Parathyroid adenoma (tissue), 2 donors: ENCODE measurements at regions not wholly inside any gene's neighbourhood (a gene's known extent, or its start where the extent isn't known, plus 50 kb on each side); places are given as distances from the start of the nearest gene placed in this dataset.

ENCODE experiments used
- H2AFZ ChIP-seq: fragments of 300-600 bp; sonication (generic); one replicate; pipeline ENCODE4 v1.7.0; 2017; ENCODE audit warnings: antibody characterized with exemption, mild to moderate bottlenecking
- H3K27ac ChIP-seq: fragments of 300-600 bp; sonication (generic); one replicate; pipeline ENCODE4 v1.7.0; 2017
- H3K27me3 ChIP-seq: fragments of 300-600 bp; sonication (generic); one replicate; pipeline ENCODE4 v1.7.0; 2017; ENCODE audit warnings: low read length; ENCODE audit not compliant: control insufficient read depth, insufficient read depth
- H3K36me3 ChIP-seq: fragments of 300-600 bp; sonication (generic); one replicate; pipeline ENCODE4 v1.7.0; 2017; ENCODE audit warnings: low read length; ENCODE audit not compliant: control insufficient read depth, insufficient read depth
- H3K4me1 ChIP-seq: fragments of 300-600 bp; sonication (generic); one replicate; pipeline ENCODE4 v1.7.0; 2017; ENCODE audit warnings: control low read depth
- H3K4me2 ChIP-seq: fragments of 300-600 bp; sonication (generic); one replicate; pipeline ENCODE4 v1.7.0; 2017; ENCODE audit warnings: low read length
- H3K4me3 ChIP-seq: fragments of 300-600 bp; sonication (generic); one replicate; pipeline ENCODE4 v1.7.0; 2017; ENCODE audit warnings: low read depth, low read length
- H3K79me2 ChIP-seq: fragments of 300-600 bp; sonication (generic); one replicate; pipeline ENCODE4 v1.7.0; 2017; ENCODE audit warnings: control low read depth
- H3K9ac ChIP-seq: fragments of 300-600 bp; sonication (generic); one replicate; pipeline ENCODE4 v1.7.0; 2017; ENCODE audit warnings: mild to moderate bottlenecking
- H3K9me3 ChIP-seq: fragments of 300-600 bp; sonication (generic); one replicate; pipeline ENCODE4 v1.7.0; 2017; ENCODE audit warnings: low read length; ENCODE audit not compliant: control insufficient read depth
- TF ChIP-seq, protein P1 (sequence below): fragments of 300-600 bp; sonication (generic); IDR thresholded peaks from one replicate; pipeline ENCODE4 v1.7.0; 2017; ENCODE audit warnings: antibody characterized with exemption, mild to moderate bottlenecking
- donor health status: primary hyperparathyroidism.

GRCh38 chrX:110413727-110414124 lies 55.1 kb downstream of the RTL9 start:
- Histone ChIP-seq H2AFZ (no peak overlapping the region), H3K4me2 (no peak overlapping the region), H3K9me3 (no peaks in the 10 kb centered on the region), H3K27ac (no peak overlapping the region), H3K79me2 (no peaks in the 10 kb centered on the region), H3K27me3 (no peaks in the 10 kb centered on the region), H3K36me3 (no peaks in the 10 kb centered on the region), H3K4me1 (no peaks in the 10 kb centered on the region), H3K4me3 (no peak overlapping the region), H3K9ac (no peak overlapping the region)
- TF ChIP-seq, protein P1, sequence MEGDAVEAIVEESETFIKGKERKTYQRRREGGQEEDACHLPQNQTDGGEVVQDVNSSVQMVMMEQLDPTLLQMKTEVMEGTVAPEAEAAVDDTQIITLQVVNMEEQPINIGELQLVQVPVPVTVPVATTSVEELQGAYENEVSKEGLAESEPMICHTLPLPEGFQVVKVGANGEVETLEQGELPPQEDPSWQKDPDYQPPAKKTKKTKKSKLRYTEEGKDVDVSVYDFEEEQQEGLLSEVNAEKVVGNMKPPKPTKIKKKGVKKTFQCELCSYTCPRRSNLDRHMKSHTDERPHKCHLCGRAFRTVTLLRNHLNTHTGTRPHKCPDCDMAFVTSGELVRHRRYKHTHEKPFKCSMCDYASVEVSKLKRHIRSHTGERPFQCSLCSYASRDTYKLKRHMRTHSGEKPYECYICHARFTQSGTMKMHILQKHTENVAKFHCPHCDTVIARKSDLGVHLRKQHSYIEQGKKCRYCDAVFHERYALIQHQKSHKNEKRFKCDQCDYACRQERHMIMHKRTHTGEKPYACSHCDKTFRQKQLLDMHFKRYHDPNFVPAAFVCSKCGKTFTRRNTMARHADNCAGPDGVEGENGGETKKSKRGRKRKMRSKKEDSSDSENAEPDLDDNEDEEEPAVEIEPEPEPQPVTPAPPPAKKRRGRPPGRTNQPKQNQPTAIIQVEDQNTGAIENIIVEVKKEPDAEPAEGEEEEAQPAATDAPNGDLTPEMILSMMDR, result no peak

DNA sequence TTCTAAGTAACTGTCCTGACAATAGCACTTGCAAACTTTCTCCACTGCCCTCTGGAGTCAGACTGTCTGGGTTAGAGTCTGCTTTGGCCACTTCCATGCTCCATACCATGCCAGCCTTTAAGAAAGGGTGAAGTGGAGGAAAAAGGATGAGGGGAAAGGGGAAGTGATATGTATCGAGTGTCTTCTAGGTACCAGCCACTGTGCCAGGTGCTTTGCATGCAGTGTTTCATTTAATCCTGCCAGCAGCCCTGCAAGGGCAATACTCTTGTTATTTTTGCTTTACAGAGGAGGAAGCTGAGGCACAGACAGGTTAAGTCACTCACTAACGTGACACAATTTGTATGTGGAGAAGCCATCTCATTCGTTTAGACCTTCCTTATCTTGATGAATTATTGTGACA lies 55.6 kb downstream of the RTL9 start:
- H3K36me3 ChIP-seq, result no peaks in the 10 kb centered on the region
- no peaks in the 10 kb centered on the region for H3K4me1 ChIP-seq
- no peaks in the 10 kb centered on the region for H3K27me3 ChIP-seq
- no peaks in the 10 kb centered on the region for H3K9me3 ChIP-seq
- TF ChIP-seq, protein P1, result no peak
- no peak overlapping the region for H3K4me2 ChIP-seq
- H3K9ac ChIP-seq, result no peak overlapping the region
- no peak overlapping the region for H3K4me3 ChIP-seq
- H2AFZ ChIP-seq, result no peak overlapping the region
- no peaks in the 10 kb centered on the region for H3K79me2 ChIP-seq
- H3K27ac ChIP-seq, result no peak overlapping the region

GRCh38 chrX:110414679-110415439 lies 56.2 kb downstream of the RTL9 start:
- no peak overlapping the region for H3K4me3 ChIP-seq
- no peaks in the 10 kb centered on the region for H3K27me3 ChIP-seq
- H3K36me3 ChIP-seq, result no peaks in the 10 kb centered on the region
- no peaks in the 10 kb centered on the region for H3K9me3 ChIP-seq
- no peak overlapping the region for H3K27ac ChIP-seq
- H3K4me2 ChIP-seq, result no peak overlapping the region
- no peak overlapping the region for H3K9ac ChIP-seq
- H2AFZ ChIP-seq, result no peak overlapping the region
- H3K4me1 ChIP-seq, result no peaks in the 10 kb centered on the region
- H3K79me2 ChIP-seq, result no peaks in the 10 kb centered on the region
- TF ChIP-seq, protein P1, result no peak

DNA sequence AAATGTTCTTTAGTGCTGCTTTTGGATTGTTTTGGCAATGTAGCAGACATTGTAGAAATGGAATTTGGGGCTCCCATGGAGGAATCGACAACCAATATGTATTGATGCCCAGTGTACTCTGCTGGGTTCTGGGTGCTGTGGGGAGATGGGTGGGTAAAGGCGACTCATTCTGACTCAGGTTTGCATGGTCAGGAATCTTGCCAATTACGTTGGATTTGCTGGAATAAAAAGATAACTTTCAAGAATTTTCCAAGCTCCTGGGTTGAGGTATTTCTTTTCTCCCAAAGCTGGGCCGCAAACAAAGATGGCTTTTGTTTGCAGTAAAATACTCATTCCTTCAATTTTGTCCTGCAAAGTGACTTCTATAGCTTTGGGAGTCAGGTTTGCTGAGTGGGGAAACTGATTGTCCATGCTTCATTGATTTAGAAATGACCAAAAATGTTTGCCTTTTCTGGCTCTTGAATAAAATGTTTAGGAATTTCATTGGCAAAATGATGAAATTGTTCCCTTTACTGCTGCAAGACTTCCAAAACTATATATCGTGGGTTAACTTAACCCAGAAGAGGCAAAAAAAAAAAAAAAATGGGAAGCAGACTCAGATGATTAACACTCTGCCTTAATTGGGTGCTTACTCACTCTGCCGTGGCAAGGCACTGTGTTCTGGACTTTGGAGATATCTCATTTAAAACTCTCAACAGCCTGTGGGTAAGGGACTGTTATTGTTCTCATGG lies 57.0 kb downstream of the RTL9 start:
- Histone ChIP-seq H3K27ac (no peak overlapping the region), H3K4me3 (no peak overlapping the region), H3K9me3 (no peaks in the 10 kb centered on the region), H3K4me2 (no peak overlapping the region), H3K36me3 (no peaks in the 10 kb centered on the region), H3K27me3 (no peaks in the 10 kb centered on the region), H3K9ac (no peak overlapping the region), H3K79me2 (no peaks in the 10 kb centered on the region), H3K4me1 (no peaks in the 10 kb centered on the region), H2AFZ (no peak overlapping the region)
- TF ChIP-seq, protein P1, result no peak
